DMS 273 (cell line): ENCODE measurements at regions not wholly inside any gene's neighbourhood (a gene's known extent, or its start where the extent isn't known, plus 50 kb on each side); places are given as distances from the start of the nearest gene placed in this dataset.
A peak's percentile ranks its signal among the peaks of the same experiment; 100 is the strongest.

ENCODE experiments used
- DNase-seq: peaks from one replicate; lab custom pipeline; 2025; ENCODE audit not compliant: unreplicated experiment; lab: John Stamatoyannopoulos, UW

- no peak for DNase-seq
Measured at GRCh38 chr13:103391936-103392335, 325.7 kb upstream of the SLC10A2 start.

DNA sequence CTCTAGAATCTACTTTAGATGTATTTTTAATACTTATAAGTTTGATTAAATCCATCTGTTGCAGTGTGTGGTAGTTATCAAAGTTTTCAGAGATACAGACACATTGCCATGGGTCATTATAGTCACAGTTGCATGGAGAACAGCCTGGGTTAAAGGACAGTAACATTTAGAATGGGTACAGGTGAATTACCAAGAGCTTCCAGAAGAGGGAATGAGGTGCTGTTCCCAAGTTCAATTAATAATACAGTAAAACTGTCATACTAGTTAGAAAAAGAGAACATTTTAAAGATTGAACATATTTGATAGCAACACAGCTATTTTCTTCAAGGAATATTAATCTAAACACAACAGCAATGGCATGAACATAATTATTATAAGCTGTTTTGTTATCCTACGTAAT, 322.6 kb upstream of the SLC10A2 start:
- no peak for DNase-seq

GRCh38 chr13:103386341-103386740, 320.1 kb upstream of the SLC10A2 start:
- DNase-seq: no peak

GRCh38 chr13:103373916-103374315, 307.7 kb upstream of the SLC10A2 start:
- peak; percentile 1 for DNase-seq

DNA sequence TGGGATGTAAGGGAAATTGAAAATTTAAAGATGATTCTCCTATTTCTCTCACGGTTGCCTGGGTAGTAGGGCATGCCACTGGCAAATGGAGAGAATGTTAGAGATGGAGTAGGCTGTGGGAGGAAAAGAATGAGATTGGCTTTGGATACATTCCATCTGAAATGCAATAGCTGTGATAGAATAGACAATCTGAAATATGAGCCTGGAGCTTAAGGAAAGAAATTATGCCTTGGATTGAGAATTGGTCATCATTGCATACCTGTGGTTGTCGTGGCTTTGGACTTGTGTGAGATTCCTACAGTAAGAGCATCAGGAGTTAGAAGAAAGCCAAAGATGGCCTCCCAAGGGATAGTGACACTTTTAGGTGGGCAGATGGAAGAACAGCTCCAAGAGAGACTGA, 305.1 kb upstream of the SLC10A2 start:
- no peak for DNase-seq

- DNase-seq: no peak
Measured at GRCh38 chr13:103370790-103371189, 304.6 kb upstream of the SLC10A2 start.

GRCh38 chr13:103358255-103358932, 292.2 kb upstream of the SLC10A2 start:
- no peak for DNase-seq

- DNase-seq: no peak
Measured at GRCh38 chr13:103356226-103356864, 290.1 kb upstream of the SLC10A2 start.

DNA sequence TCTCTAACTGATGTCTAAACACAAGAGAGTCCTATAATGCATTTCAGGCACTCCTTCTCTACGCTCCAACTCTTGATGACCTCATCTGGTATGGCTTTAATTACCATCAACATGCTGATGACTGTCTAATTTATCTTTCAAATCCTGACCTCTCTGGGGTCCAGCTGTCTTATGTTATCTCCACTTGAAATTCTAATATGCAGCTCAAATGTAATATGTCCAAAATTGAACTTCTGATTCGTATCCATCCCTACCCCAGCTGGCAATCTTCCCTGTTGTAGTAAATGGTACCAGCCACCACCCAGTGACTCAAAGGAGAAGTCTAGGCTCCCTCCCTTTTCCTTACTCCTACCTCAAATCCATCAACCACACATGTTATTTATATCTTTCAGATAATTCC, 288.0 kb upstream of the SLC10A2 start:
- no peak for DNase-seq

GRCh38 chr13:103351035-103351828, 285.0 kb upstream of the SLC10A2 start:
- DNase-seq: peak; percentile 12

GRCh38 chr13:103350147-103350546, 283.9 kb upstream of the SLC10A2 start:
- no peak for DNase-seq

DNA sequence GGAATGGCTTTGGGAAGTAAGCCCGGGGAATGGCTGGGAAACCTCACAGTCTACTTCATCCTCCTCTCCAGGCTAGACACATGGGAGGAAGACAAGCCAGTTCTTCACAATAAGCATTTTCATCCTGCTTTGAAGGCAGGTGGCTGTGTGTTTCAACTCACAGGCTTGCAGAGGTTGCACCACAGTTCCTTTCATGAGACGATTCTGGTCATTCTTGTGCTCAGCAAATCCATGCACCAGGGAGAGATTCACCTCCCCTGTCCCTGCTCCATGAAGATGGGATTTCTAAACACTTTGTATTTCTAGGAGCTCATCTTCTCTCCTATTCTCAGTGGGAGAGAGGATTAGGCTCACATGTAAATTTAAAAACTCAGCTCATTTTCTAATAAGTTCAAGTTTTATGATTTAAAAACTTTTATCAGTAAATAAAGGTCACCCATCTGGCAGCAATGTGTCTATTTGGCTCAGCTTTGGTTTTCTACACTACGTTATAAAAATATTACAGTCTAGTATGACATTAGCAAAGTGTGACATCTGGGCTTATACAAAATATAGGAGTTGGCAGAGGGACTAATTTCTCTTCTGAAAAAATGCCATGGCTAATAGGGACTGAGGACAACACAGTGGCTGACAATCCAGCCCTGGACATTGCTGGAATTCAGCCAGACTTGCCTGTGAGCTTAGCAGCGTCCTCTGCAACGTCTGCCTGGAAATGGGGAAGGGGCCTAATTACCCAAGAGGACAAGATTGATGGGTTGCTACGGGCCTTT, 283.2 kb upstream of the SLC10A2 start:
- DNase-seq: peak; percentile 28

DNA sequence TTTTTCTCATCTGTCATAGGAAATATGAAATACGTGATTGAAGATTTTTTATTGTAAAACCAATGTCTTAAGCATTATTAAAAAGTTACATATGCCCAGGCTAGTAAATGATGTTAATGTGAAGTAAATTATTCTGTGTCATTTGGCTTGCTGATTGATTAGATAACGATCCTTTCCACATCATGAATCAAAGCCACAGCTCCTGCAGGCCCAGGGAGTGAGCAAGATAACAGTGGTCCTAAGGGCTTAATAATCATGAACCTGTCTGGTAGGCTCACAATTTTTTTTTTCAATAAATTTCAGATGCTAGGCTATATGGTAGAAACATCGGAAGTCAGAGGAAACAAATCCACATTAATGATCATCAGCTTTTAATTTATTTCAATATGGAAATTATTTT, 269.0 kb upstream of the SLC10A2 start:
- no peak for DNase-seq

GRCh38 chr13:103331924-103332323, 265.7 kb upstream of the SLC10A2 start:
- DNase-seq: no peak

GRCh38 chr13:103328899-103329298, 262.7 kb upstream of the SLC10A2 start:
- peak; percentile 16 for DNase-seq

DNA sequence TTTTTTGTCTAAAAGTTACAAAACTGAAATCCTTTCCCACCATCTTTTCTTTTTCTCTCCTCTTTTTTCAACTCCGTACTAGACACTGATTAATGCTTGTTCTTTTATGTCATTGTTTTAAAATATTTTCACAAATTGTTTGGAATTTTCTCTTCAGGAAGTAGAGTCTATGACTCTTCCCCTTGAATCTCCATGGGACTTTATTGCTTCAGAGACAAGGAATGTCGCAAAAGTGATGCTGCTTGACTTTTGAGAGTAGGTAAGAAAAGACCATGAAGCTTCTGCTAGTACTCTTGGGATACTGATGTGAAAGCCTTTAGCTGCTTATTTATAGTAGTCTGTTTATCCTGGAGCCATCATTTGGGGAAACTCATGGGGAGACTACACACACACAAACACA, 260.1 kb upstream of the SLC10A2 start:
- DNase-seq: no peak

DNA sequence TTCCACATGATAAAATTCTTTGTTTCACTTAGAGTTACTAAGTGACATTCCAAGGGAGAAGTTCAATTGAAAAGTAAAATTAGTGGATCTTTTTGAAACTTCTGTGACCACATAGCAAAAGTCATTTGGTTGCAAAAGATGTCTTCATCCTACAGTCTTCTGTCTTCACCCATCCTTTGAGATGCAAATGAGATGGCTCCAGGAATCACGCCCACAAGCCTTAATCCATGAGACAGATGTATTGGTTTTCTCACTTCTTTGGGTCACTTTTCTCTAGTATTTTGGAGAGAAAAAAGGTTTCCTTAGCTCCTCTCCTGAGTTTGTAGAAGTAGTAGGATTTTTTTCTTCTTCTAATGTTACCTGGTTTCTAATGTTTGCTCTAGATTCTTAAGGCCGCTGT, 259.5 kb upstream of the SLC10A2 start:
- DNase-seq: no peak

GRCh38 chr13:103324641-103325040, 258.4 kb upstream of the SLC10A2 start:
- no peak for DNase-seq

GRCh38 chr13:103315711-103316110, 249.5 kb upstream of the SLC10A2 start:
- DNase-seq: no peak

DNA sequence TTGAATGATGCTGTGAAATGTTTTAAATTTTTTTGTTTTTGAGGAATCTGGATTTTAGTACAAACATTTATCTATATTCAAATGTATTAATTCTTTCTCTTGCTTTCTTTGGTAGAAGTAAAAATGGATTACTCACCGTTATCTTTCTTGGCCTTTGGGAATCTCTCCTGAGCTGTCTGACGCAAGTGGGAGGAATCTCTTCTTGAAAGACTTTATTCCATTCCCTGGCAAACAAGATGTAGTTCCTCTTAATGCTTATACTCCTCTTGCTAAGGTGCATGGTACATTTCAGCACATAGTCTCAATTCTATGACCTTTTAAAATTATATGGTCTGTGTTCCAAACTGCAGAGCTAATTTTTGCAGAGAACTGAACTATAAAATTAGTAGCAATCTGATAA, 246.2 kb upstream of the SLC10A2 start:
- no peak for DNase-seq

DNA sequence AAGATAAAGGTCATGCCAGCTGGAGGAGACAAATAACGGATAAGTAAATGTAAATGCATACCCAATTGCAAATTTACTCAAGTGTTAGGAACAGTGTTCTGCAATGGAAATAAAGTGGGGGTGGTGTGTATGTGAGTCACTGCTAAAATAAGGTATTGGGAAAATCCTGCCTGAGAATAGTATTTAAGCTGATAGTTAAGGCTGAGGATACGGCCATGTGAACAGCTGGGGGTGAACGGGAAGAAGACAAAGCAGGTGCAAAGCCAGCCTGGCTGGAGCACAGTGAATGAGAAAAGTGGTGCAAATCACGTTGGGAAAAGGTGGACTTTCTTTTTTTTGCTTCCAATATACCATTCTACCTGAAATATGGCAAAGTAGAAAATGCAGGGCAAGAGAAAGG, 242.4 kb upstream of the SLC10A2 start:
- DNase-seq: no peak
